ENCODE measurements at regions not wholly inside any gene's neighbourhood (a gene's known extent, or its start where the extent isn't known, plus 50 kb on each side); places are given as distances from the start of the nearest gene placed in this dataset.

GRCh38 chr12:65517656-65518210, 239.2 kb downstream of the MSRB3 start:
- DNase-seq = no peak

- DNase-seq = no peak
Observed at GRCh38 chr12:65518771-65519170, 240.3 kb downstream of the MSRB3 start.

GRCh38 chr12:65520658-65521057, 242.2 kb downstream of the MSRB3 start:
- no peak for DNase-seq

GRCh38 chr12:65522956-65523860, 244.7 kb downstream of the MSRB3 start:
- DNase-seq = no peak

- no peak for DNase-seq
Observed at GRCh38 chr12:65524666-65525065, 246.2 kb downstream of the MSRB3 start.

- DNase-seq = no peak
Observed at GRCh38 chr12:65525491-65526141, 247.1 kb downstream of the MSRB3 start.

GRCh38 chr12:65526311-65526710, 247.8 kb downstream of the MSRB3 start:
- DNase-seq = no peak

GRCh38 chr12:65528127-65528526, 249.6 kb downstream of the MSRB3 start:
- no peak for DNase-seq

- DNase-seq = no peak
Observed at GRCh38 chr12:65529106-65529505, 250.6 kb downstream of the MSRB3 start.

GRCh38 chr12:65529771-65530435, 251.4 kb downstream of the MSRB3 start:
- DNase-seq = no peak

GRCh38 chr12:65532162-65532561, 253.7 kb downstream of the MSRB3 start:
- no peak for DNase-seq

- DNase-seq = no peak
Observed at GRCh38 chr12:65532764-65533163, 254.3 kb downstream of the MSRB3 start.

GRCh38 chr12:65533177-65533883, 254.8 kb downstream of the MSRB3 start:
- DNase-seq = no peak

- DNase-seq = no peak
Observed at GRCh38 chr12:65534238-65534841, 255.9 kb downstream of the MSRB3 start.

- no peak for DNase-seq
Observed at GRCh38 chr12:65535946-65536345, 257.5 kb downstream of the MSRB3 start.

GRCh38 chr12:65536351-65536750, 257.9 kb downstream of the MSRB3 start:
- DNase-seq = no peak

GRCh38 chr12:65536876-65537681, 258.6 kb downstream of the MSRB3 start:
- DNase-seq = no peak

- DNase-seq = no peak
Observed at GRCh38 chr12:65537978-65538377, 259.5 kb downstream of the MSRB3 start.

GRCh38 chr12:65539023-65539422, 260.5 kb downstream of the MSRB3 start:
- no peak for DNase-seq

- DNase-seq = no peak
Observed at GRCh38 chr12:65540140-65540539, 261.7 kb downstream of the MSRB3 start.

GRCh38 chr12:65546528-65546927, 268.0 kb downstream of the MSRB3 start:
- no peak for DNase-seq
